BLaER1 (cell line): ENCODE measurements at regions not wholly inside any gene's neighbourhood (a gene's known extent, or its start where the extent isn't known, plus 50 kb on each side); places are given as distances from the start of the nearest gene placed in this dataset.

Source experiments
- H3K27ac ChIP-seq: shearing (Covaris generic); formaldehyde crosslinking; 2 replicates; pipeline ENCODE4 v1.8.1; 2022
- H3K27me3 ChIP-seq: shearing (Covaris generic); formaldehyde crosslinking; 2 replicates; pipeline ENCODE4 v1.8.1; 2022
- H3K36me3 ChIP-seq: shearing (Covaris generic); formaldehyde crosslinking; 2 replicates; pipeline ENCODE4 v1.8.1; 2022
- H3K4me1 ChIP-seq: shearing (Covaris generic); formaldehyde crosslinking; 2 replicates; pipeline ENCODE4 v1.8.1; 2022
- H3K4me2 ChIP-seq: shearing (Covaris generic); formaldehyde crosslinking; 2 replicates; pipeline ENCODE4 v1.8.1; 2022
- H3K4me3 ChIP-seq: shearing (Covaris generic); formaldehyde crosslinking; 2 replicates; pipeline ENCODE4 v1.8.1; 2022
- H3K9ac ChIP-seq: shearing (Covaris generic); formaldehyde crosslinking; 2 replicates; pipeline ENCODE4 v1.8.1; 2022
- H3K9me3 ChIP-seq: shearing (Covaris generic); formaldehyde crosslinking; 2 replicates; pipeline ENCODE4 v1.8.1; 2022
- H4K20me1 ChIP-seq: shearing (Covaris generic); formaldehyde crosslinking; 2 replicates; pipeline ENCODE4 v1.8.1; 2022
- Cebpa-rat ChIP-seq: shearing (Covaris generic); IDR thresholded peaks from 2 replicates; pipeline ENCODE4 v1.8.1; 2022

DNA sequence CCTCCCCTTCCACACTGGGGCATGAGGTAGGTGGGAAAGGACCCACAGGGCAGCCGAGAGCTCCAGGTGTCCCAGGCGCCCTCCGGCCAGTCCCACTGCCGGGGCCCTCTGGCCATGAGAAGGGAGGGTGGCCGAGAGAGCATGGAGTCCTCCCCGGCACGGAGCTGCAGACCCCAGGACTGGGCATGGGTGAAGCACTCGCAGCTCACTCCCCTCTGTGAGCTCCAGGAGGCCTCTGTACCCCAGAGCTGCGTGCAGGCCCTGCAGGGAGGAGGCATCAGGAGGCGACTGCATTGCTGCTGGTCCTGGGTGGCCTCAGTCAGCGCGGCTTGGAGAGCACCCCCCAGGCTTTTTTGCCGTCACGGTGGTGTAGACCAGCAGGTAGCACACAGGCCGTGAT lies 80.1 kb upstream of the TTC34 start:
- H4K20me1 ChIP-seq, result peaks cover 11% of the 10 kb centered on the region; the same call in 1 of the 2 replicates
- H3K9me3 ChIP-seq, result no peaks in the 10 kb centered on the region
- TF ChIP-seq Cebpa-rat, result no peak
- no peak overlapping the region for H3K4me2 ChIP-seq
- H3K36me3 ChIP-seq, result no peaks in the 10 kb centered on the region
- no peak overlapping the region for H3K4me3 ChIP-seq
- peaks cover 57% of the 10 kb centered on the region for H3K27me3 ChIP-seq
- no peak overlapping the region for H3K27ac ChIP-seq
- peaks cover 12% of the 10 kb centered on the region; the same call in 1 of the 2 replicates for H3K4me1 ChIP-seq
- H3K9ac ChIP-seq, result no peak overlapping the region

DNA sequence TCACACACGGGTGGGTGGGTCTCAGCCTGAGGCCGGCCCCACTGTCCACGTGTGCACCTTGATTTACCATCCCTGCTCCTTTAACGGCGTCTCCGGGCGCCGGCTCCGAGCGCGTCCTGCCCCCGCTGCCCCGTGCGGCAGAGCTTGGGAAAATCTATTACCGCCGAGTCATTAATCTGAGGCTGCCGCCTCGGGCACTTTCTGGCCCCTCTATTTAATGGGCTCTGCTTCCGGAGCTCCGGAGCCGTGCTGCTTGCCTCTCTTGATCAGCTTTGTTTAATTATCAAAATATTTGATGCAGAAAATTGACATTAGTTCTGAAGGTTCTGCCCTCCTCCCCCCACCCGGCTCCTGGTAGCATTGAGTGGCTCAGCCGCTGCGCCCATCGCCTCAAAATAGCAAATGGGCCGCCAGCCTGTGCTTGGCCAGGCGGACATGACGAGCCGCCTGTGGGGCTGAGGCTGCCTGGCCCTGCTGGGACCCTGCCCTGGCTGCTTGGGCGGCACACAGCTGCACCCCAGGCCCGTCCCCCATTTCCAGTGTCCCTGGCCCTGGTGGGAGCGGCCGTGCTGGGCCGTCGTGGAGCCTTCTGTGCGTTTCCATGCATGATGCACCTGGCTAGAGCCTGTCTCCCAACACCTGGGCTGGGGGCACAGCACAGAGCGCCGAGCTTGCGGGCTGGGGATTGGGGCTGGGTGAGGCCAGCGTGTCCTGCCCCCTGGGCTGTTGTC lies 81.6 kb upstream of the TTC34 start:
- H3K36me3 ChIP-seq, result no peaks in the 10 kb centered on the region
- H3K9me3 ChIP-seq, result no peaks in the 10 kb centered on the region
- H3K9ac ChIP-seq, result no peak overlapping the region
- H3K27ac ChIP-seq, result no peak overlapping the region
- peaks cover 58% of the 10 kb centered on the region for H3K27me3 ChIP-seq
- H3K4me3 ChIP-seq, result no peak overlapping the region
- peaks cover 11% of the 10 kb centered on the region; the same call in 1 of the 2 replicates for H4K20me1 ChIP-seq
- 0 out of 2 replicates have a peak overlapping the region, but pooled peaks have one; percentile 2 for H3K4me2 ChIP-seq
- TF ChIP-seq Cebpa-rat, result no peak
- H3K4me1 ChIP-seq, result peaks cover 17% of the 10 kb centered on the region; the same call in 1 of the 2 replicates

DNA sequence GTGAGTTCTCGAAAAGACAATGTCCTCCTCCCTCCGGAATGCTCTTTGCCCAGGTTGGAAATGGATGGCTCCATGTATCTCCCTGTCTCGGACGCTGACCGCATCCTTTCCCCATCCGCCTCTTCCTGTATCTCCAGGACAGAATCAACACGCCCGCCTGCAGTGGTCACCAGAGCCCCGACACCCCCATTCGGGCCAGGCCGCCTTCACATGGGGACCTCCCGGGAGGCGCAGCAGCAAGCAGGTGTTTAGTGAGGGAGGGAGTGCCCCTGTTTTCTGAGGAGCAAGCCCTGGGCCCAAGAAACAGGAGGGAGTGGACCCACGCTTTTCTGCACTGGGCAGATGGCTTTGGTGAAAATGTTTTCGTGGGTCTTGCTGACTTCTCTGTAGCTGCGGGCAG lies 83.5 kb upstream of the TTC34 start:
- Histone ChIP-seq H4K20me1 (peaks cover 11% of the 10 kb centered on the region; the same call in 1 of the 2 replicates), H3K4me3 (no peak overlapping the region), H3K36me3 (no peaks in the 10 kb centered on the region), H3K27me3 (peaks cover 53% of the 10 kb centered on the region), H3K9me3 (no peaks in the 10 kb centered on the region), H3K4me1 (peaks cover 24% of the 10 kb centered on the region), H3K9ac (no peak overlapping the region), H3K4me2 (no peak overlapping the region), H3K27ac (no peak overlapping the region)
- TF ChIP-seq Cebpa-rat, result no peak

DNA sequence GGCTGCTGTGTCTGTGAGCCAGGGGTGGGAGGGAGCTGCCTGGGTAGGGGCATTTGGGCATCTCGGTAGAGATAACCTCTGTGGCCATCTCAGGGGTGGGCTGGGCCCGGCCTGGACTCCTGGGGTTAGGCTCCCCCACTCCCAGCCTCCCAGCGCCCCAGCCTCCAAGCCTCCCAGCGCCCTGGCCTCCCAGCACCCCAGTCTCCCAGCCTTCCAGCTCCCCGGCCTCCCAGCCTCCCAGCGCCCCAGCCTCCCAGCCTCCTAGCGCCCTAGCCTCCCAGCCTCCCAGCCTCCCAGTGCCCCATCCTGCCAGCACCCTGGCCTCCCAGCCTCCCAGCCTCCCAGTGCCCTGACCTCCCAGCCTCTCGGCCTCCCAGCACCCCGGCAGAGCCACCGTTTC lies 85.1 kb upstream of the TTC34 start:
- no peak for TF ChIP-seq Cebpa-rat
- peaks cover 54% of the 10 kb centered on the region for H3K27me3 ChIP-seq
- no peak overlapping the region for H3K4me3 ChIP-seq
- no peak overlapping the region for H3K27ac ChIP-seq
- no peak overlapping the region for H3K4me2 ChIP-seq
- H3K4me1 ChIP-seq, result peaks cover 41% of the 10 kb centered on the region
- no peaks in the 10 kb centered on the region for H3K9me3 ChIP-seq
- no peaks in the 10 kb centered on the region for H3K36me3 ChIP-seq
- H4K20me1 ChIP-seq, result peaks cover 21% of the 10 kb centered on the region; the same call in 1 of the 2 replicates
- H3K9ac ChIP-seq, result no peak overlapping the region

DNA sequence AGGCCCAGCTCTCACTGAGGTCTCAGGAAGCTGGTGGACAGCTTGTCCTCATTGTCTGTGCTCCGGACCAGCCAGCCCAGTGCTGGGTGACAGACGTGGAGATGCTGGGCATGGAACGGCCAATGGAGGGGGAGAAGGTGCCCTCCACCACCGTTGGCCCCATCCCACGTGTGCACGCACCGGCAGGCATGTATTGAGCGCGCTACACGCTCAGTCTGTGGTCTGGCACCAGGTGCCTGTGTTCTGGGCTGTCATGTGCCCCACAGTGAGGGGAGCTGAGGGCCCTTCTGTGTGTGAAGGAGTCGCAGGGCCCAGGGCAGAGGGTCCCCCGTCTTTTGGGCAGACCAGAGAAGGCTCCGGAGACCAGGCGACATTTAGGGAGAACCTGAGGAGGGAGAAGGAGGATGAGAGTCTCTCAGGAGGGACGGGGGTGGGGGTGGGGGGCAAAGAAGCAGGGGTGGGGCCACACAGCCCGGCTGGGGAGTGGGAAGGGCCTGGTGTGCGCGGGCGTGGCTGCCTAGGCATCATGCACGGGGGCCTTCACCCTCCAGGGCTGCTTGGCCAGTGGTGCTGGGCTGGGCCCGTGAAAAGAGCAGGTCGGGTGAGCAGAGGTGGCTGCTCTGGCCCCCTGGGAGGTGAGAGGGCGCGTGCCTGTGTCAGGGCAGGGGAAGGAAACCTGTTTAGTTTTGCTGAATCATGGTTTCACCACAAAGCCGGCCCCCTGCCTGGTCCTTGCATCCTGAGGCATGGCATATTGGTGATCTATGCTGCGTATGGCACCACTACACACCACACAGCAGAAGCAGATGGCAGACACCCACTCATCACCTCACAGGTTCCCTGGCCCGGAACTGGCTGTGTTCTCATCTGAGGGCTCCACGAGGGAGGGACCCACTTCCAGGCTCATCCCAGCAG lies 86.7 kb upstream of the TTC34 start:
- Histone ChIP-seq H3K4me1 (peaks cover 45% of the 10 kb centered on the region), H3K4me3 (no peak overlapping the region), H3K9ac (no peak overlapping the region), H3K9me3 (no peaks in the 10 kb centered on the region), H4K20me1 (peaks cover 25% of the 10 kb centered on the region; the same call in 1 of the 2 replicates), H3K4me2 (peak overlapping the region; percentile 48; the same call in 1 of the 2 replicates), H3K36me3 (no peaks in the 10 kb centered on the region), H3K27ac (no peak overlapping the region), H3K27me3 (peaks cover 58% of the 10 kb centered on the region)
- TF ChIP-seq Cebpa-rat, result no peak

DNA sequence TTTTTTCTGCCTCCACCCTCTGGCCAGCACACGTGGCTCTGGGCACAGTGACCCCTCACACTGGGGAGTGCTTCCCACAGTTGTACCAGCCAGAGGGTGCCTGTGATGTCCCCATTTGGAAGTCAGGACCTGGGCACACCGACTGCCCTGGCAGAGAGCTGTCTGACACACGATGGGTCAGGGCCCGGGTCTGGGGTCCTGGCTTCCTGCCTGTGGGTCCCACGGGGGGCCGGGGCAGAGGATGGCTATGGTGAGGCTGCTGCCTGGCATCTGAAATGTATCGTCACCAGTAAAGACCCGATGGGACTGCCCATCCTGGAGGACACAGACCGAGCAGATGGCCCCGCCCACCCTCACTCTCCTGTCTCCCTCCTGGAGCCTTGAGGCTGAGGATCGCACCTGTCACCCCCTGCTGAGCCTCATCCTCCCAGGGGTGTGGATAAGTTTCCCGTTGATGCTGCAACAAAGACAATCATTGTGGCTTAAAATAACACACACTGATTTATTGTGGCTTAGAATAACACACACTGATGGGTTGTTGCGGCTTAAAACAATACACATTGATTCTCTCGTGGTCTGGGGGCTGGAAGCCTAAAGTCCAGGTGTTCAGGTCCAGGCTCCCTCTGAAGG lies 88.8 kb upstream of the TTC34 start:
- Histone ChIP-seq H4K20me1 (peaks cover 32% of the 10 kb centered on the region; the same call in 1 of the 2 replicates), H3K4me2 (peak overlapping the region; percentile 69), H3K4me1 (peaks cover 61% of the 10 kb centered on the region), H3K27ac (no peak overlapping the region), H3K36me3 (no peaks in the 10 kb centered on the region), H3K27me3 (peaks cover 52% of the 10 kb centered on the region), H3K9me3 (no peaks in the 10 kb centered on the region), H3K9ac (no peak overlapping the region), H3K4me3 (no peak overlapping the region)
- no peak for TF ChIP-seq Cebpa-rat

DNA sequence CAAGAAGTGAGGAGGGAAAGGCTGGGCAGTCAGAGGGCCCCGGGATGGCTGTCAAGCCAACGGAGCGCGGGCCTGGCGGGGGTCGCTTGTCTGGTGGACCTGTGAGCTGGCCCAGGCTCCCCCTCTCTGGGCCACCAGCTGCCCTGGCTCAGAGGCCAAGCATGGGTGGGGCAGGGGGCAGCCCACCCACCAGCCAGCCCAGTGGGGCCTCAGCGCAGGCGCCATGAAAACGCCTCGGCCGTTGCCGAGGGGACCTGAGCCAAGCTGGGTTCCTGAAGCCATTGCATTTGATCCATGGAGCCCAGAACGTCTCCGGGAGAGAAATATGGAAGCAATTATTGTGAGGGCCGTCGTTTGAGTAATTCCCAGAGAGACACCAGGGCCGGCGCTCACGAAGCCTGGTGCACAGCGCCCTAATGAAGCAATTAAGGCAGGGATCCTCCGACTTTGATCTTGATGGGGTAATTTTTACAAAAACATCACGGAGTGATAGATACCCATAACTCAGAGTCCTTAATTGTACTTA lies 90.5 kb upstream of the TTC34 start:
- Histone ChIP-seq H4K20me1 (peaks cover 33% of the 10 kb centered on the region; the same call in 1 of the 2 replicates), H3K9ac (no peak overlapping the region), H3K9me3 (no peaks in the 10 kb centered on the region), H3K27me3 (peaks cover 47% of the 10 kb centered on the region), H3K4me2 (peak overlapping the region; percentile 69; the same call in 1 of the 2 replicates), H3K4me3 (no peak overlapping the region), H3K27ac (no peak overlapping the region), H3K4me1 (peaks cover 64% of the 10 kb centered on the region), H3K36me3 (no peaks in the 10 kb centered on the region)
- no peak for TF ChIP-seq Cebpa-rat

DNA sequence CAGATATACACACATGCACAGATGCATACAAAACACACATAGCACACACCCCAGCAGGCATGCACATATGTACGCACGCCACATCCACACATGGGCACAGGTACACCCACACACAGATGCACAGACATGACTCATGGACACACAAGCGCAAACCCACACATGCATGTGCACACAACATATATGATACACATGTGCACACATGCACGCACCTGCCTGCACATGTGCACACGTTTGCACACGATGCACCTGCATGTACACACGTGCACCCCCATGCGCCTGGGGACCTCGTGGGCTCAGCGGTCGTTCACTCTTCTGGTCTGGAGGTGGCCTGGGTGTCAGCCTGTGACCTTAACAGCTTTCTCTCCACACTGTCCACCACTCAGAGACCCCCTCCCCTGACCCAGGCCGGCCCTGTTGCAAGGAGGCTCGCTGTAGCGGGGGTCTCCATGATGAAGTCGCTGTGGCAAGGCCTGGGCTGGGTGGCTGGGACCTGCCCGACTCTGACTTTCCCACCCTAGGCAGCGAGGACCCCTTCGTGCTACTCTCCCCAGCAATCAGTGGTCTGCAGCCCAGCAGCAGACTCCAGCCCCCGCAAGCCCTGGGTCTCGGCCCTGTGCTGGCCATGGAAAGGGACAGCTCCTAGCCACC lies 92.1 kb upstream of the TTC34 start:
- TF ChIP-seq Cebpa-rat, result no peak
- Histone ChIP-seq H3K36me3 (no peaks in the 10 kb centered on the region), H3K4me2 (peak overlapping the region; percentile 55), H4K20me1 (peaks cover 33% of the 10 kb centered on the region; the same call in 1 of the 2 replicates), H3K9ac (no peak overlapping the region), H3K27ac (no peak overlapping the region), H3K27me3 (peaks cover 36% of the 10 kb centered on the region), H3K4me1 (peaks cover 55% of the 10 kb centered on the region), H3K9me3 (no peaks in the 10 kb centered on the region), H3K4me3 (no peak overlapping the region)
